Activated CD4-positive, alpha-beta T cell treated with anti-CD3 and anti-CD28 coated beads for 1 hour (primary cell): ENCODE measurements at regions not wholly inside any gene's neighbourhood (a gene's known extent, or its start where the extent isn't known, plus 50 kb on each side); places are given as distances from the start of the nearest gene placed in this dataset.
"Not testable (repeated sequence)": the region's sequence is repeated elsewhere in the genome, so short reads cannot be mapped to it uniquely, and the experiment has no call there.

ENCODE experiments used
- DNase-seq: peaks from one replicate; pipeline ENCODE4 v3.0.0-alpha.2; 2020

DNA sequence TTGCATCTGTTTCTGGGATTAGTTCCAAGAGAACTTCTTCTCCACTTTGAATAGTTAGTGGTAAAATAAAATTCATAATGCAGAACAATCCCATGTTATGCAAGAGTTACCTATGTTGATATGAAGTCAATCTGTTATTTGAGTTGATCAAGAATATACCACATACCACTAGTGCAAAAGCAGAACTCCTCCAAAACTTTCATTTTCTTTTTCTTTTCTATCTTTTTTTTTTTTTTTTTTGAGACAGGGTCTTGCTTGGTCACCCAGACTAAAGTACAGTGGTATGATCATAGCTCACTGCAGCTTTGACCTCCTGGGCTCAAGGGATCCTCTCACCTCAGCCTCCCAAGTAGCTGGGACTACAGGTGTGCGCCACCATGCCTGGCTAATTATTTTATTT lies 78.8 kb upstream of the UMPS start:
- not testable (repeated sequence) for DNase-seq

DNA sequence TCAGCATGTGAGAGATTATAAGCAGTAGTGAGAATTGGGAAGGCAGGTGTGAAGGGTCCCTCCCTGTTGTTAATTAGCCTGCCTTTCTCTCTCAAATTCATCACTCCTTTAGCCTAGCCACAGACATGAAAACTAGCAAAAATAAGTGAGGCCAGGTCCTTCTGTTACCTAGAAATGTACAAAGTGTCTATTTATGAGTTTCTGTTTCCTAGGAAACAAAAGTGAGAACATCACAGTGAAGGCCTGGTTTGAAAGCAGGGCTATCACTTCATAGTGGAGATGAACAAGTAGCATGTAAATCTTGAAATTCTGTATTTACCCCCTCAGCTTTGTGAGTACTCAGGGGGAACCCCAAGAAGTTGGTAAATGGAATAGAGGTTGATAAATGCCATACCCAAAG lies 78.2 kb upstream of the UMPS start:
- no peak for DNase-seq

DNA sequence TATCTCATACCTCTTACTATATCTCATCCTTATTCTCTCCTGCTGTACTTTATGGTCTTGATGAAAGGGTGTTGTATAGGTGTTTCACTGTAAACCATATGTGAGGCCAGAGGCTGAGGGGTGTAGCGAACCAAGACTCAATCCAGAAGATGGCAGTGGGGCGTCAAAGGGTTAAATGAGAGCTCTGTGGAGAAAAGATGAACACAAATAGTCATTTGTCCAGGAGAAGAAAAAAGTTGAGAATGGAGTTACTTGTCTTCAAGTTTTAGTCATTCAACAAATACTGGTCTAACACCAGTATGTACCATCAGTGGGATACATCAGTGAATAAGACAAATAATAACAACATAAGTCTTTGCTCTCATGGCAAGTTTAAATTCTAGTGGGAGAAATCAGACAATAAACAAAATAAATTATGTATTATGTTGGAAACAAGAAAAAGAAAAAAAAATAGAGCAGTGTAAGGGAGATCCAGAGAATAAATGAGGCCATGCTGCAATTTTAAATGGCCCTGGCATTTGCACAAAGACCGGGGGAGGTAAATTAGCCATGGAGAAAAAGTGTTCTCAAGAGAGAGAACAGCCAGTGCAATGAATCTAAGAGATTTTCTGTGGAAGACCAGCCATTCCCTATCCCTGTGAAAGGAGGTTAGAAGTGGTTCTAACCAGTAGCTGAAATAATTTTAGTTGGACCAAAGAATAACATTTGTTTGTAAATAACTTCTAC lies 77.0 kb upstream of the UMPS start:
- DNase-seq, result no peak

GRCh38 chr3:124653797-124654469 lies 76.3 kb upstream of the UMPS start:
- DNase-seq, result no peak

DNA sequence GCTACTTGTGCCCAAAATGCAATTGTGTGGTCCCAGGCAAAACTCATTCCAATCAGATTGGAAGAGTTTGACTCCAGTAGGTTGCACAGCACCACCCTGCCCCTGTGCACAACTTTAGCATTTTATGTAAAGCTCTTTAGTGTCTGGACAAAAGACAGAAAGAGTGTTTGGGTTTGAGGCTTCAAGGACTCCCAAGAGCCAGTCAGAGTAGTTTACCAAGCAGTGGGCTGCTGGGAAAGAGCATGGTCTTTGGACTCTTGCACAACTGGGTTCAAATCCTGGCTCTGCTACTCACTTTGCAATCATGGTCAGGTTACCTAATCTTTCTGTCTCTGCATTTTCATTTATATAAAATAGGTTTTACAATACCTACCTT lies 75.8 kb upstream of the UMPS start:
- no peak for DNase-seq

DNA sequence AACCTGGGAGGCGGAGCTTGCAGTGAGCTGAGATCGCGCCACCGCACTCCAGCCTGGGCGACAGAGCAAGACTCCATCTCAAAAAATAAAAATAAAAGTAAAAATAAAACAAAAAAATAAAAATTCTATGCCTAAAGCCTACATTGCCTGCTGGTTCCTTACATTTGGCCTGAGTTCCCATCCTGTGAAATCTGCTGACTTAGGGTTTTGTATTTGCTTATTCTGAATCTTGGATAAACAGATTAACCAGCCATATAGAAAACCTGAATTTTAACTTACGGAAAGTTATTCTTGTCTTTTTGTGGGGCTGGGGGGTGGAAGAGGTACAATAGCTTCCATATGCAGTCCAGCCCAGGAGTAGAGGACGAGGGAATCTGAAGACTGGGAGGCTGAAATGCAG lies 73.7 kb upstream of the UMPS start:
- DNase-seq, result no peak

DNA sequence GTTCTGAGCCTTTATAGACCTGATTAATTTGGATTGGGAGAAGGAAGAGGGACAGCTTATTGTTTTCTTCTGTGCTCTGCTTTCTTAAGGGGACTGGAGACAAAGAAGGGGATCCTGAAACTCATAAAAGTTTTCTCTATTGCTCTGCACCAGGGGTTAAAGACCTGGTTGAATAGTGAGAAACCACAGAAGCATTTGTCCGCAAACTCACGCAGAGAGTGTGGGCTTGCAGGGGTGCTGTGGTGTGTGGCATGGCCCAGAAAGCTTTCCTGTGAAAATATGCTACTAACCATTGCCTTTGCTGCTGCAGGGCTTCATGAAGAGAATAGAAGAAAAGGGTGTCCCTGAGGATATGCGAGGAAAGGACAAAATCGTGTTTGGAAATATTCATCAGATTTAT lies 73.1 kb upstream of the UMPS start:
- no peak for DNase-seq

DNA sequence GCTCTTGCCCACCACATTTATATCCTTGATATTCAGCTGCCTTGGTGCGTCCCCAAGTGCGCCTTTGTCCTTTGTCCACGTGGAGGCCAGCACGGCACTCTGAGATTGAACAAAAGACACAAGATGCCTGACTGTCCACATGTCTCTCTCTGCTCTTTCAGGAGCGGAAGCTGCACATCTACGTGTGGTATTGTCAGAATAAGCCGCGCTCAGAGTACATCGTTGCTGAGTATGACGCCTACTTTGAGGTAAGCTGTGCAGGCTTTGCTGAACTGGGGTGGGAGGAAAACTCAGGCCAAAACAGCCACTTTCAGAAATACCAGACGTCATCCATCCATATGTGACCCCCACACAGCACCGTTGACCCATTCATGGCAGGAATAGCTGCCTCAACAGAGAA lies 72.0 kb upstream of the UMPS start:
- DNase-seq, result no peak

DNA sequence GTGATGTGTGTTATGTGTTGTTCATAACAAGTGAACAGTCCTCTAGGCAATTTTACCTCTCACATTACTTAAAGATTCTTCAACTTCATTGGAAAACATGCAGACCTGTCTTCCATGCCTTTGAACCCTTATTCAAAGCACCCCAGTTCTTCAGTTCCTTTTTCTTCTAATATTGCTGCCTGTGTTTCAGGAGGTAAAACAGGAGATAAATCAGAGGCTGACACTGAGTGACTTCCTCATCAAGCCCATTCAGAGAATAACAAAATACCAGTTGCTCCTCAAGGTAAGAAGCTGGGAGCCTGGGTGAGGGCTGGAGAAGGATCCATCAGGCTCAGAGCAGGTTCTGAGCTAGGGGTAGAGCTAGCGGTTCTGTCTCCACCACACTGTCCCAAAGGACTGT lies 71.1 kb upstream of the UMPS start:
- DNase-seq, result no peak

- DNase-seq, result no peak
Observed at GRCh38 chr3:124660599-124660998, 69.7 kb upstream of the UMPS start.

DNA sequence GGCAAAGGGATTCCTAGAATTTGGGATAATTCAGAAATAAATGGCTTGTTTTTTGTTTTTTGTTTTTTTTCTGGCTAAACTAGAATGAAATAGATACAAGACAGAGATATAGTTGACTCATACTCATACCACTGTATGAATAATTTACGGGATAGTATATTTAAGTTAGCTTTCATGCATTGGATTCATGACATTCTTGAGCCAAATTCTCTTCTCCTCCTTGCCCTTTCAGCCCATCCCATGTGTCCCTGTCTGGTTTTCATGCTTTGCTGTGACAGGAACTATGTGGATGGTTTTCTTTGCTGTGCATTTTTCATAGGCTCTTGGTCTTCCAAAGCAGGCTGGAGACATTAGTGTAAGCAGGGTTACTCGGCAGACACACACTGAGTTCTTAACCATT lies 66.6 kb upstream of the UMPS start:
- no peak for DNase-seq

GRCh38 chr3:124664804-124665203 lies 65.4 kb upstream of the UMPS start:
- no peak for DNase-seq

- DNase-seq, result no peak
Observed at GRCh38 chr3:124666067-124666466, 64.2 kb upstream of the UMPS start.

- no peak for DNase-seq
Observed at GRCh38 chr3:124669470-124669869, 60.8 kb upstream of the UMPS start.

DNA sequence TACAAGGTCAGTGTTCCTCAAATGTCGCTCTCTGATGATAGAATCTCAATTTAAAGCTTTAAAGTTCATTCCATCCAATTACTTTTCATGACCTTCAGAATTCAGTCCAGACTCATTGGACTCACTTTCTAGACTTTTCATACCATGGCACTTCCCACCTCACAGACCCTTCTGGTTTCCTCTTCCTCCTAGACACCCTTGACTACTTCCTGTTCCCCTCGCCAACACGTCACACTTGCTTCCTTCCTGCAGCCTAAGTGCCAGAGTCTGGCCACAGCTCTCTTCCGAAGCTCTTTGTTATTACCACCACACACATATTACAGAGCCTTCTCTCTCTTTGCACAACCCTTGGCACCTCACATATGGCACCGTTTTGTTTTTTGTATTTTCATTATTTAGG lies 59.1 kb upstream of the UMPS start:
- DNase-seq, result no peak

GRCh38 chr3:124674336-124674735 lies 55.9 kb upstream of the UMPS start:
- DNase-seq, result no peak

GRCh38 chr3:124676236-124676635 lies 54.0 kb upstream of the UMPS start:
- no peak for DNase-seq

- no peak for DNase-seq
Observed at GRCh38 chr3:124679048-124679638, 51.1 kb upstream of the UMPS start.
